IMR-90 (cell line): ENCODE measurements at regions not wholly inside any gene's neighbourhood (a gene's known extent, or its start where the extent isn't known, plus 50 kb on each side); places are given as distances from the start of the nearest gene placed in this dataset.

ENCODE experiments used
- ATAC-seq: fragments of 200-7000 bp; cut with Tn5 transposase; 2 replicates; pipeline ENCODE4 v1.9.1; 2020; ENCODE audit warnings: low read depth, mild to moderate bottlenecking, moderate library complexity
- BruUV-seq: library from RNA; stranded (reverse); fragments of 400-500 nt; replicated peaks from 2 replicates; lab custom pipeline; 2021; lab: Mats Ljungman, UMichigan
- CTCF ChIA-PET: fragments of 300-600 bp; formaldehyde crosslinking; extraction: SDS; loops from one replicate; lab custom pipeline; 2021; ENCODE audit warnings: antibody characterized with exemption; lab: Yijun Ruan, JAX
- POLR2A ChIA-PET: fragments of 300-600 bp; sonication (Branson Sonifier 250); formaldehyde crosslinking; loops from one replicate; lab custom pipeline; 2022; ENCODE audit warnings: antibody characterized with exemption; ENCODE audit not compliant: unreplicated experiment; lab: Charles Lee
- DNase-seq: peaks from one replicate; pipeline ENCODE4 v3.0.0; 2013
- H2AFZ ChIP-seq: replicated peaks from 2 replicates; pipeline ENCODE3; 2013; ENCODE audit warnings: low read length, mild to moderate bottlenecking; ENCODE audit not compliant: poor library complexity
- H2AK5ac ChIP-seq: 2 replicates; pipeline ENCODE4 v1.6.1; 2013; ENCODE audit warnings: low read depth, low read length, inconsistent platforms
- H2AK9ac ChIP-seq: replicated peaks from 2 replicates; pipeline ENCODE3; 2013; ENCODE audit warnings: mild to moderate bottlenecking, low read depth, low read length, moderate library complexity; ENCODE audit not compliant: poor library complexity
- H2BK120ac ChIP-seq: 2 replicates; pipeline ENCODE4 v1.6.1; 2013; ENCODE audit warnings: low read depth, low read length, inconsistent platforms
- H2BK15ac ChIP-seq: 3 replicates; pipeline ENCODE4 v1.6.1; 2013; ENCODE audit warnings: low read depth, low read length, inconsistent platforms
- H2BK20ac ChIP-seq: 2 replicates; pipeline ENCODE4 v1.6.1; 2013; ENCODE audit warnings: low read depth, mild to moderate bottlenecking, inconsistent platforms, low read length, moderate library complexity
- H2BK5ac ChIP-seq: 2 replicates; pipeline ENCODE4 v1.6.1; 2013; ENCODE audit warnings: mild to moderate bottlenecking, low read depth, low read length, inconsistent platforms; ENCODE audit not compliant: poor library complexity, severe bottlenecking
- H3K14ac ChIP-seq: replicated peaks from 2 replicates; pipeline ENCODE4 v1.6.1; 2013; ENCODE audit warnings: low read depth, low read length, inconsistent platforms
- H3K18ac ChIP-seq: 2 replicates; pipeline ENCODE4 v1.6.1; 2013; ENCODE audit warnings: low read depth, low read length, control low read depth
- H3K23ac ChIP-seq: 2 replicates; pipeline ENCODE4 v1.6.1; 2013; ENCODE audit warnings: low read depth, low read length, inconsistent platforms
- H3K27ac ChIP-seq: 2 replicates; pipeline ENCODE4 v1.5.1; 2013; ENCODE audit warnings: mild to moderate bottlenecking, control low read depth, low read length; ENCODE audit not compliant: insufficient read depth
- H3K27me3 ChIP-seq: 2 replicates; pipeline ENCODE4 v1.6.1; 2013; ENCODE audit warnings: low read length; ENCODE audit not compliant: control insufficient read depth, insufficient read depth
- H3K36me3 ChIP-seq: 2 replicates; pipeline ENCODE4 v1.6.1; 2013; ENCODE audit warnings: low read length, mixed read lengths; ENCODE audit not compliant: control insufficient read depth, insufficient read depth
- H3K4ac ChIP-seq: 2 replicates; pipeline ENCODE4 v1.6.1; 2013; ENCODE audit warnings: low read depth, low read length, inconsistent platforms
- H3K4me1 ChIP-seq: 2 replicates; pipeline ENCODE4 v1.6.1; 2013; ENCODE audit warnings: low read length, mixed read lengths; ENCODE audit not compliant: control insufficient read depth, insufficient read depth
- H3K4me2 ChIP-seq: 2 replicates; pipeline ENCODE4 v1.6.1; 2013; ENCODE audit warnings: low read depth, mild to moderate bottlenecking, control low read depth, low read length, moderate library complexity
- H3K4me3 ChIP-seq: 2 replicates; pipeline ENCODE4 v1.5.1; 2013; ENCODE audit warnings: low read depth, mild to moderate bottlenecking, control low read depth, low read length, moderate library complexity; ENCODE audit not compliant: insufficient read depth
- H3K56ac ChIP-seq: 2 replicates; pipeline ENCODE4 v1.6.1; 2013; ENCODE audit warnings: low read length, inconsistent platforms; ENCODE audit not compliant: insufficient read depth; ENCODE audit errors: extremely low read depth
- H3K79me1 ChIP-seq, 2 experiments: 2 replicates each; pipeline ENCODE4 v1.6.1; 2013; ENCODE audit warnings: low read length in 2 of 2, inconsistent platforms in 1 of 2, low read depth in 1 of 2
- H3K9ac ChIP-seq: 2 replicates; pipeline ENCODE4 v1.6.1; 2013; ENCODE audit warnings: low read depth, low read length, control low read depth
- H3K9me1 ChIP-seq: 2 replicates; pipeline ENCODE4 v1.6.1; 2013; ENCODE audit warnings: low read length, inconsistent platforms; ENCODE audit not compliant: insufficient read depth
- H3K9me3 ChIP-seq: 2 replicates; pipeline ENCODE4 v1.6.1; 2013; ENCODE audit warnings: low read length; ENCODE audit not compliant: control insufficient read depth, insufficient read depth
- H4K20me1 ChIP-seq: 2 replicates; pipeline ENCODE4 v1.6.1; 2013; ENCODE audit warnings: low read length, inconsistent platforms; ENCODE audit not compliant: insufficient read depth
- H4K5ac ChIP-seq: 2 replicates; pipeline ENCODE4 v1.6.1; 2013; ENCODE audit warnings: mild to moderate bottlenecking, low read depth, low read length, control low read depth
- H4K8ac ChIP-seq, 2 experiments: 2 replicates each; pipeline ENCODE4 v1.6.1; 2013; ENCODE audit warnings: low read depth in 2 of 2, low read length in 2 of 2, control low read depth in 1 of 2, inconsistent platforms in 1 of 2
- H4K91ac ChIP-seq: 2 replicates; pipeline ENCODE4 v1.6.1; 2013; ENCODE audit warnings: low read depth, low read length, inconsistent platforms; ENCODE audit not compliant: insufficient read depth
- ELK1 ChIP-seq: fragments of 150-350 bp; IDR thresholded peaks from 2 replicates; pipeline ENCODE4 v1.6.1; 2016; ENCODE audit warnings: low read depth, mild to moderate bottlenecking, low read length, moderate library complexity, borderline replicate concordance
- MAFK ChIP-seq: IDR thresholded peaks from 2 replicates; pipeline ENCODE4 v1.6.1; 2012; ENCODE audit warnings: low read depth, low read length, improper control_type of control experiment
- MXI1 ChIP-seq: IDR thresholded peaks from 2 replicates; pipeline ENCODE4 v1.6.1; 2012; ENCODE audit warnings: low read depth, mild to moderate bottlenecking, low read length, moderate library complexity, borderline replicate concordance
- WGBS, 2 experiments: methylation state at CpG; one replicate each; pipeline versions ENCODE4 v1.1.5 to v1.1.7; 2013; ENCODE audit warnings: missing lambda C conversion rate in 2 of 2; ENCODE audit not compliant: insufficient read length in 1 of 2; ENCODE audit errors: extremely low coverage in 2 of 2; 5-methylcytosine and 5-hydroxymethylcytosine counted together
- dilution Hi-C: fragments of 300-500 bp; cut with HindIII; formaldehyde crosslinking; loops from one replicate; pipeline ENCODE4 v1.14.3; 2018; ENCODE audit warnings: low sequenced_read_pairs; ENCODE audit not compliant: unreplicated experiment
- in situ Hi-C: fragments of 300-500 bp; cut with MboI; formaldehyde crosslinking; loops from 3 replicates; pipeline ENCODE4 v1.14.3; 2019; ENCODE audit warnings: low sequenced_read_pairs, inconsistent platforms, mixed read lengths
- intact Hi-C: fragments of 100-400 bp; cut with micrococcal nuclease; formaldehyde crosslinking; loops from 2 replicates; pipeline ENCODE4 v1.10.0; 2022

- no CpG with 5 or more reads among the region's 3 CpGs for WGBS, 2 experiments
- Histone ChIP-seq H4K5ac (no peak overlapping the region), H2AK9ac (no peak overlapping the region), H3K27ac (no peak overlapping the region), H2BK15ac (no peak overlapping the region), H3K4me1 (no peaks in the 10 kb centered on the region), H3K36me3 (no peaks in the 10 kb centered on the region), H3K56ac (no peak overlapping the region), H3K9me1 (no peaks in the 10 kb centered on the region), H3K14ac (no peak overlapping the region), H3K18ac (no peak overlapping the region), H4K8ac (no peak overlapping the region), H3K23ac (no peak overlapping the region), H3K4ac (no peak overlapping the region), H2BK20ac (no peak overlapping the region), H3K79me1 (no peaks in the 10 kb centered on the region), H2AFZ (no peak overlapping the region), H3K9ac (no peak overlapping the region), H4K20me1 (no peaks in the 10 kb centered on the region), H3K4me3 (no peak overlapping the region), H2AK5ac (no peak overlapping the region), H3K4me2 (no peak overlapping the region), H4K91ac (no peak overlapping the region), H2BK120ac (no peak overlapping the region), H2BK5ac (no peak overlapping the region), H3K27me3 (no peaks in the 10 kb centered on the region), H3K9me3 (peaks cover 7% of the 10 kb centered on the region)
- no peak for DNase-seq
- dilution Hi-C loops: no loop called here
- ChIA-PET CTCF (no interaction called here), POLR2A (no interaction called here)
- no peak for ATAC-seq
- in situ Hi-C loops: no loop called here
- BruUV-seq: no TSS peak
- TF ChIP-seq MAFK (no peak), MXI1 (no peak), ELK1 (no peak)
- intact Hi-C loops: no loop called here
Observed at GRCh38 chr13:69600811-69601210, 506.8 kb upstream of the ATXN8OS start.
